Dedifferentiated amniotic fluid mesenchymal stem cell (primary cell): ENCODE measurements at regions not wholly inside any gene's neighbourhood (a gene's known extent, or its start where the extent isn't known, plus 50 kb on each side); places are given as distances from the start of the nearest gene placed in this dataset.
"Not testable (repeated sequence)": the region's sequence is repeated elsewhere in the genome, so short reads cannot be mapped to it uniquely, and the experiment has no call there.

ENCODE experiments used
- DNase-seq: peaks from one replicate; pipeline ENCODE4 v3.0.0-alpha.2; 2016; ENCODE audit errors: extremely low spot score

GRCh38 chr6:90463359-90463758 lies 123.5 kb downstream of the MAP3K7 start:
- no peak for DNase-seq

GRCh38 chr6:90462102-90462501 lies 124.8 kb downstream of the MAP3K7 start:
- no peak for DNase-seq

GRCh38 chr6:90461383-90461782 lies 125.5 kb downstream of the MAP3K7 start:
- no peak for DNase-seq

GRCh38 chr6:90460051-90460450 lies 126.8 kb downstream of the MAP3K7 start:
- DNase-seq = no peak

- DNase-seq = no peak
These were observed 127.6 kb downstream of the MAP3K7 start for GRCh38 chr6:90459225-90459758.

- no peak for DNase-seq
These were observed 128.3 kb downstream of the MAP3K7 start for GRCh38 chr6:90458353-90459224.

GRCh38 chr6:90457867-90458259 lies 129.0 kb downstream of the MAP3K7 start:
- DNase-seq = no peak

- not testable (repeated sequence) for DNase-seq
These were observed 129.6 kb downstream of the MAP3K7 start for GRCh38 chr6:90456997-90457866.

GRCh38 chr6:90456001-90456400 lies 130.9 kb downstream of the MAP3K7 start:
- DNase-seq = no peak

GRCh38 chr6:90454836-90455427 lies 131.9 kb downstream of the MAP3K7 start:
- DNase-seq = no peak

GRCh38 chr6:90450268-90450953 lies 136.5 kb downstream of the MAP3K7 start:
- no peak for DNase-seq

- DNase-seq = no peak
These were observed 137.6 kb downstream of the MAP3K7 start for GRCh38 chr6:90449311-90449710.

GRCh38 chr6:90448836-90449235 lies 138.0 kb downstream of the MAP3K7 start:
- DNase-seq = no peak

GRCh38 chr6:90446164-90446563 lies 140.7 kb downstream of the MAP3K7 start:
- DNase-seq = no peak

- DNase-seq = no peak
These were observed 141.3 kb downstream of the MAP3K7 start for GRCh38 chr6:90445533-90446108.

GRCh38 chr6:90444160-90444714 lies 142.6 kb downstream of the MAP3K7 start:
- DNase-seq = no peak

GRCh38 chr6:90442366-90442765 lies 144.5 kb downstream of the MAP3K7 start:
- DNase-seq = no peak

GRCh38 chr6:90440586-90441283 lies 144.1 kb upstream of the BACH2 start:
- DNase-seq = no peak

- DNase-seq = no peak
These were observed 142.9 kb upstream of the BACH2 start for GRCh38 chr6:90439586-90439985.

GRCh38 chr6:90436403-90436802 lies 139.8 kb upstream of the BACH2 start:
- DNase-seq = no peak
